CD8-positive, alpha-beta memory T cell (primary cell): ENCODE measurements at regions not wholly inside any gene's neighbourhood (a gene's known extent, or its start where the extent isn't known, plus 50 kb on each side); places are given as distances from the start of the nearest gene placed in this dataset.
"Not testable (repeated sequence)": the region's sequence is repeated elsewhere in the genome, so short reads cannot be mapped to it uniquely, and the experiment has no call there.

Experiments
- CTCF ChIA-PET: fragments of 350-600 bp; sonication (Branson Sonifier 250); formaldehyde crosslinking; loops from one replicate; lab custom pipeline; 2021; ENCODE audit warnings: antibody characterized with exemption; lab: Charles Lee
- POLR2A ChIA-PET: fragments of 350-600 bp; sonication (Branson Sonifier 250); formaldehyde crosslinking; loops from one replicate; lab custom pipeline; 2021; ENCODE audit warnings: antibody characterized with exemption; lab: Charles Lee
- DNase-seq, 5 donors: peaks; one replicate each; pipeline versions ENCODE4 v3.0.0 to v3.0.0-alpha.2; 2020 to 2022; ENCODE audit warnings: mixed read lengths in 1 of 5
- H3K27ac ChIP-seq: one replicate; pipeline ENCODE4 v1.7.0; 2013; ENCODE audit warnings: low read depth, mild to moderate bottlenecking, low read length, moderate library complexity
- H3K27me3 ChIP-seq: 2 replicates; pipeline ENCODE4 v1.7.0; 2013; ENCODE audit warnings: low read length, mild to moderate bottlenecking; ENCODE audit not compliant: insufficient read depth, poor library complexity, severe bottlenecking
- H3K36me3 ChIP-seq: 2 replicates; pipeline ENCODE4 v1.7.0; 2013; ENCODE audit warnings: mild to moderate bottlenecking, low read length, moderate library complexity; ENCODE audit not compliant: insufficient read depth
- H3K4me1 ChIP-seq: 2 replicates; pipeline ENCODE4 v1.7.0; 2013; ENCODE audit warnings: mild to moderate bottlenecking, low read length, moderate library complexity; ENCODE audit not compliant: insufficient read depth
- H3K4me3 ChIP-seq: 2 replicates; pipeline ENCODE4 v1.7.0; 2013; ENCODE audit warnings: mild to moderate bottlenecking, low read length
- H3K9me3 ChIP-seq: 2 replicates; pipeline ENCODE4 v1.7.0; 2013; ENCODE audit warnings: mild to moderate bottlenecking, low read length
- H3K27ac Mint-ChIP-seq, 8 donors: one replicate each; pipeline ENCODE4 v1.8.0; 2020 to 2021; ENCODE audit warnings: mixed read lengths in 8 of 8, mild to moderate bottlenecking in 6 of 8, inconsistent platforms in 3 of 8, moderate library complexity in 3 of 8
- H3K27me3 Mint-ChIP-seq, 2 donors: one replicate each; pipeline ENCODE4 v1.8.0; 2020 to 2021; ENCODE audit warnings: mixed read lengths in 2 of 2, mild to moderate bottlenecking in 1 of 2, moderate library complexity in 1 of 2
- H3K36me3 Mint-ChIP-seq, 3 donors: one replicate each; pipeline ENCODE4 v1.8.0; 2020 to 2021; ENCODE audit warnings: mixed read lengths in 3 of 3, inconsistent platforms in 1 of 3, mild to moderate bottlenecking in 1 of 3
- H3K4me1 Mint-ChIP-seq, 3 donors: one replicate each; pipeline ENCODE4 v1.8.0; 2020 to 2021; ENCODE audit warnings: mixed read lengths in 3 of 3, inconsistent platforms in 1 of 3, mild to moderate bottlenecking in 1 of 3
- H3K4me3 Mint-ChIP-seq, 7 donors: one replicate each; pipeline ENCODE4 v1.8.0; 2020 to 2021; ENCODE audit warnings: mixed read lengths in 7 of 7, mild to moderate bottlenecking in 6 of 7, moderate library complexity in 4 of 7, inconsistent platforms in 2 of 7
- H3K9me3 Mint-ChIP-seq, 5 donors: one replicate each; pipeline ENCODE4 v1.8.0; 2020 to 2022; ENCODE audit warnings: mixed read lengths in 5 of 5, mild to moderate bottlenecking in 3 of 5, moderate library complexity in 2 of 5, inconsistent platforms in 1 of 5

DNA sequence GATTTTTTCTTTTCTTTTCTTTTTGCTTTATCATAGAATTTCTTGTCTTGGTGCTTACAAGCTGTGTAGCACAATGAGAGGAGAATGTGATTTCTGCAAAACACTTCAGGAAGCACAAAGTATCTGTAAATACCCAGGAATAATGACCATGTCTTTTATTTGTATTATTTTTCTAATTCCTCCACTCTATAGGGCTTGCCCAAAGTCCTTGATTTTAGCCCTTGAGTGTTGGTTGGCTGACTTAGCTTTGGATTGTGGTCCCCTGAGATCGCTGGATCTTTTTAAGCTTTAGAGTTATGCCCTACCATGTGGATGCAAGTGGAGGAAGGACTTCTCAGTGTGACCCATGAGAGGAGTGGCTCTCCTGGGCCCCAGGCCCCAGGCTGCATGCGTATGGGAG is 52.2 kb downstream of the HOXC4 start:
- H3K4me1 Mint-ChIP-seq, H3K9me3 ChIP-seq, H3K27ac Mint-ChIP-seq, H3K4me3 Mint-ChIP-seq, CTCF ChIA-PET, H3K27ac ChIP-seq, H3K4me3 ChIP-seq, POLR2A ChIA-PET, H3K27me3 ChIP-seq, H3K9me3 Mint-ChIP-seq, H3K4me1 ChIP-seq, DNase-seq, H3K36me3 ChIP-seq, H3K36me3 Mint-ChIP-seq: not testable (repeated sequence)
- H3K27me3 Mint-ChIP-seq = peaks cover 47 to 69% of the 10 kb centered on the region in 2 donors

GRCh38 chr12:54106252-54106651 is 52.6 kb downstream of the HOXC4 start:
- DNase-seq, H3K27ac ChIP-seq, H3K4me1 Mint-ChIP-seq, H3K36me3 ChIP-seq, POLR2A ChIA-PET, H3K9me3 Mint-ChIP-seq, CTCF ChIA-PET, H3K9me3 ChIP-seq, H3K4me3 Mint-ChIP-seq, H3K4me1 ChIP-seq, H3K27me3 ChIP-seq, H3K4me3 ChIP-seq, H3K36me3 Mint-ChIP-seq, H3K27ac Mint-ChIP-seq: not testable (repeated sequence)
- H3K27me3 Mint-ChIP-seq = peaks cover 43 to 67% of the 10 kb centered on the region in 2 donors

DNA sequence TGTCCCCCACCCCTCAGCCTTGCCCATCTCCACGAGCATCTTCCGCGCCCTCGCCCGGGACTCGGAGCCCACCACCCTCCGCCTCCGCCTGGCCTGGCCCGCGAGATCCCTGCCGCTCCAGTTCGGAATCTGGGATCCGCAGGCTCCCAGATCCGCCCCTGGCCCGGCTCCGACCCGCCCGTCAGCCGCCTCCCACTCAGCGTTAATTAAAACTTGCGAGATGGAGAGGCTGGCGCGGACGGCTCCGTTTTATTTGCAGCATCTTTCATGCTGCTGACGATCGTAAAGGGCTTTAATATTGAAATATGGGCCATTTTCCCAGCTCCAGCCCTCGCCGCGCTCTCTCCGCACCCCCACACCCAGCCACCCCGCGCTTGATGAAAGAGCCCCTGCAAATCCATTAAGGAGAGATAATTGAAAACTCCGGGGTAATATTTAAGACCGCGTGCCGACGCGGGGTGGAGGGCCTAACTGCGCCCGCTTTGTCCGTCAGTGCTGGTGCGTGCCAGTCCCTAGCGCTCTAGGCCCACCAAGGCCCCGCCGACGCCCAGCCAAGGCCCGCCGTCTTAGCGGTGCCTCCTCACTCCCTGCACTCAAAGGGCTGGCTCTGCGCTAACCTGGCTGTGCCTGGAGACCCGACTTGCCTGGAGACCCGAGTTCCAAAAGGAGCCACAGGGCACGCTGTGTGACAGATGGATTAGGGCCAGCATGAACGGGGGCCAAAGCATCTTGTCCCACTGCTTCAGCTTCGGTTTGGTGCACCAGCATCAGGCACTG is 53.4 kb downstream of the HOXC4 start:
- POLR2A ChIA-PET, DNase-seq, H3K4me1 ChIP-seq, H3K9me3 ChIP-seq, H3K27ac Mint-ChIP-seq, H3K4me3 ChIP-seq, H3K27ac ChIP-seq, H3K4me1 Mint-ChIP-seq, H3K36me3 Mint-ChIP-seq, CTCF ChIA-PET, H3K27me3 ChIP-seq, H3K9me3 Mint-ChIP-seq, H3K36me3 ChIP-seq: not testable (repeated sequence)
- Mint-ChIP-seq H3K27me3 (peaks cover 39 to 65% of the 10 kb centered on the region in 2 donors), H3K4me3 (peak overlapping the region in 1 of 7 donors; percentile 20)

GRCh38 chr12:54112336-54112735 is 58.7 kb downstream of the HOXC4 start:
- H3K9me3 ChIP-seq, H3K36me3 Mint-ChIP-seq, H3K4me1 ChIP-seq, H3K27me3 ChIP-seq, DNase-seq, POLR2A ChIA-PET, H3K36me3 ChIP-seq, H3K4me3 Mint-ChIP-seq, H3K27ac ChIP-seq, H3K27ac Mint-ChIP-seq, H3K9me3 Mint-ChIP-seq, H3K4me3 ChIP-seq, CTCF ChIA-PET: not testable (repeated sequence)
- Mint-ChIP-seq H3K4me1 (peaks cover 0 to 11% (median 6%) of the 10 kb centered on the region in 3 donors), H3K27me3 (peaks cover 29 to 46% of the 10 kb centered on the region in 2 donors)

GRCh38 chr12:54116055-54116454 is 62.4 kb downstream of the HOXC4 start:
- H3K4me1 Mint-ChIP-seq, CTCF ChIA-PET, H3K4me3 Mint-ChIP-seq, H3K4me1 ChIP-seq, H3K9me3 ChIP-seq, H3K36me3 Mint-ChIP-seq, DNase-seq, H3K27me3 ChIP-seq, H3K9me3 Mint-ChIP-seq, H3K27ac ChIP-seq, POLR2A ChIA-PET, H3K36me3 ChIP-seq, H3K4me3 ChIP-seq: not testable (repeated sequence)
- peak overlapping the region in 2 of 8 donors; percentile 17 to 30 for H3K27ac Mint-ChIP-seq
- peaks cover 29 to 43% of the 10 kb centered on the region in 2 donors for H3K27me3 Mint-ChIP-seq

DNA sequence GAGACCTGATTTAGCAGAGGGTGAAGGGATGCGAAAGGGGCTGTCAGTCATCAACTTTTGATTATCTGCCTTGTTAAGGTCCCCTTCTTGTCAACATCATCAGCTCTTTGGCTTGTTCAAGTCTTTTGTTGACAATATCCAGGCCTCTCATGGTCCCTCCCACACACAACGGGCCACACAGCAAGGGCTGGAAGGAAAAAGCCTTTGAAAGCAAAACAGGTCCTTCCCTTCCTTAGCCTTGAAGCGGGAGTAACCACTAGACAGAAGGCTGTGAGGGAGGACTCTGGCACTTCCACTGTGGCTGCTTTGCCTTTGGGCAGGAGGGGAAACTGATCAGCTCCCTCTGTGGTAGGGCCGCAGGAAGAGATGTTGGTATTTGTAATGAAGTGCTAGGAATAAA is 63.8 kb downstream of the HOXC4 start:
- DNase-seq, H3K27ac Mint-ChIP-seq, POLR2A ChIA-PET, H3K36me3 Mint-ChIP-seq, H3K27me3 ChIP-seq, H3K27ac ChIP-seq, H3K4me1 ChIP-seq, H3K9me3 Mint-ChIP-seq, H3K4me1 Mint-ChIP-seq, H3K4me3 ChIP-seq, H3K36me3 ChIP-seq, H3K4me3 Mint-ChIP-seq, H3K9me3 ChIP-seq, CTCF ChIA-PET: not testable (repeated sequence)
- peaks cover 36 to 48% of the 10 kb centered on the region in 2 donors for H3K27me3 Mint-ChIP-seq

- H3K27ac Mint-ChIP-seq, H3K4me1 ChIP-seq, H3K36me3 Mint-ChIP-seq, CTCF ChIA-PET, H3K4me3 ChIP-seq, H3K9me3 ChIP-seq, POLR2A ChIA-PET, H3K9me3 Mint-ChIP-seq, H3K27ac ChIP-seq, H3K27me3 ChIP-seq, H3K4me3 Mint-ChIP-seq, DNase-seq, H3K4me1 Mint-ChIP-seq, H3K36me3 ChIP-seq: not testable (repeated sequence)
- H3K27me3 Mint-ChIP-seq = peaks cover 45 to 65% of the 10 kb centered on the region in 2 donors
Observed at GRCh38 chr12:54119082-54119481, 65.4 kb downstream of the HOXC4 start.

DNA sequence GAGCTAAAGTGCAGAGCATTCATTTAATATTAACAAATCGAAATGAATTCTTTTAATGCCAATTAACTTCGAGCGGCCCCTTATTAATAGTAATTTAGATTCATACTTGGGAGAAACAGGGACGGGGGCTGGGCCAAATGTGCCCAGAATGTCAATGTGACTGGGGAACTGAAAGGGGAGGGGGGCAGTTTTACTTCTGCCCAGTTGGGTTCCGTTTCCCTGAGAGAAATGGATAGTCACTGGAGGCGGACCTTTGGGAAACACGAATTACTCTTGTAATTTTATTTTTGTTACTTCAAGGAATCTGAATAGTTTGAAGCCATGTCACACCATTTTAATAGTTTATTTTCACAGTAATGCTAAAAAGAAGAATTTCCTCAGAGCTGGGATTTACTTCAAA is 64.8 kb downstream of the SMUG1 start:
- H3K27ac ChIP-seq, DNase-seq, H3K36me3 Mint-ChIP-seq, H3K27ac Mint-ChIP-seq, H3K4me3 ChIP-seq, H3K9me3 Mint-ChIP-seq, POLR2A ChIA-PET, CTCF ChIA-PET, H3K9me3 ChIP-seq, H3K36me3 ChIP-seq: not testable (repeated sequence)
- H3K27me3 Mint-ChIP-seq = peaks cover 64 to 89% of the 10 kb centered on the region in 2 donors
- H3K4me3 Mint-ChIP-seq = peak overlapping the region in 1 of 7 donors; percentile 51
- H3K4me1 Mint-ChIP-seq = peaks cover 15 to 24% (median 21%) of the 10 kb centered on the region in 3 donors
- H3K4me1 ChIP-seq = peaks cover 16% of the 10 kb centered on the region
- peaks cover 38% of the 10 kb centered on the region for H3K27me3 ChIP-seq
